IMR-90 (cell line): ENCODE measurements at regions not wholly inside any gene's neighbourhood (a gene's known extent, or its start where the extent isn't known, plus 50 kb on each side); places are given as distances from the start of the nearest gene placed in this dataset.

Experiments used
- ATAC-seq: fragments of 200-7000 bp; cut with Tn5 transposase; 2 replicates; pipeline ENCODE4 v1.9.1; 2020; ENCODE audit warnings: low read depth, mild to moderate bottlenecking, moderate library complexity
- BruUV-seq: library from RNA; stranded (reverse); fragments of 400-500 nt; replicated peaks from 2 replicates; lab custom pipeline; 2021; lab: Mats Ljungman, UMichigan
- CTCF ChIA-PET: fragments of 300-600 bp; formaldehyde crosslinking; extraction: SDS; loops from one replicate; lab custom pipeline; 2021; ENCODE audit warnings: antibody characterized with exemption; lab: Yijun Ruan, JAX
- POLR2A ChIA-PET: fragments of 300-600 bp; sonication (Branson Sonifier 250); formaldehyde crosslinking; loops from one replicate; lab custom pipeline; 2022; ENCODE audit warnings: antibody characterized with exemption; ENCODE audit not compliant: unreplicated experiment; lab: Charles Lee
- DNase-seq: peaks from one replicate; pipeline ENCODE4 v3.0.0; 2013
- H2AFZ ChIP-seq: replicated peaks from 2 replicates; pipeline ENCODE3; 2013; ENCODE audit warnings: low read length, mild to moderate bottlenecking; ENCODE audit not compliant: poor library complexity
- H2AK5ac ChIP-seq: 2 replicates; pipeline ENCODE4 v1.6.1; 2013; ENCODE audit warnings: low read depth, low read length, inconsistent platforms
- H2AK9ac ChIP-seq: replicated peaks from 2 replicates; pipeline ENCODE3; 2013; ENCODE audit warnings: mild to moderate bottlenecking, low read depth, low read length, moderate library complexity; ENCODE audit not compliant: poor library complexity
- H2BK120ac ChIP-seq: 2 replicates; pipeline ENCODE4 v1.6.1; 2013; ENCODE audit warnings: low read depth, low read length, inconsistent platforms
- H2BK15ac ChIP-seq: 3 replicates; pipeline ENCODE4 v1.6.1; 2013; ENCODE audit warnings: low read depth, low read length, inconsistent platforms
- H2BK20ac ChIP-seq: 2 replicates; pipeline ENCODE4 v1.6.1; 2013; ENCODE audit warnings: low read depth, mild to moderate bottlenecking, inconsistent platforms, low read length, moderate library complexity
- H2BK5ac ChIP-seq: 2 replicates; pipeline ENCODE4 v1.6.1; 2013; ENCODE audit warnings: mild to moderate bottlenecking, low read depth, low read length, inconsistent platforms; ENCODE audit not compliant: poor library complexity, severe bottlenecking
- H3K14ac ChIP-seq: replicated peaks from 2 replicates; pipeline ENCODE4 v1.6.1; 2013; ENCODE audit warnings: low read depth, low read length, inconsistent platforms
- H3K18ac ChIP-seq: 2 replicates; pipeline ENCODE4 v1.6.1; 2013; ENCODE audit warnings: low read depth, low read length, control low read depth
- H3K23ac ChIP-seq: 2 replicates; pipeline ENCODE4 v1.6.1; 2013; ENCODE audit warnings: low read depth, low read length, inconsistent platforms
- H3K27ac ChIP-seq: 2 replicates; pipeline ENCODE4 v1.5.1; 2013; ENCODE audit warnings: mild to moderate bottlenecking, control low read depth, low read length; ENCODE audit not compliant: insufficient read depth
- H3K27me3 ChIP-seq: 2 replicates; pipeline ENCODE4 v1.6.1; 2013; ENCODE audit warnings: low read length; ENCODE audit not compliant: control insufficient read depth, insufficient read depth
- H3K36me3 ChIP-seq: 2 replicates; pipeline ENCODE4 v1.6.1; 2013; ENCODE audit warnings: low read length, mixed read lengths; ENCODE audit not compliant: control insufficient read depth, insufficient read depth
- H3K4ac ChIP-seq: 2 replicates; pipeline ENCODE4 v1.6.1; 2013; ENCODE audit warnings: low read depth, low read length, inconsistent platforms
- H3K4me1 ChIP-seq: 2 replicates; pipeline ENCODE4 v1.6.1; 2013; ENCODE audit warnings: low read length, mixed read lengths; ENCODE audit not compliant: control insufficient read depth, insufficient read depth
- H3K4me2 ChIP-seq: 2 replicates; pipeline ENCODE4 v1.6.1; 2013; ENCODE audit warnings: low read depth, mild to moderate bottlenecking, control low read depth, low read length, moderate library complexity
- H3K4me3 ChIP-seq: 2 replicates; pipeline ENCODE4 v1.5.1; 2013; ENCODE audit warnings: low read depth, mild to moderate bottlenecking, control low read depth, low read length, moderate library complexity; ENCODE audit not compliant: insufficient read depth
- H3K56ac ChIP-seq: 2 replicates; pipeline ENCODE4 v1.6.1; 2013; ENCODE audit warnings: low read length, inconsistent platforms; ENCODE audit not compliant: insufficient read depth; ENCODE audit errors: extremely low read depth
- H3K79me1 ChIP-seq, 2 experiments: 2 replicates each; pipeline ENCODE4 v1.6.1; 2013; ENCODE audit warnings: low read length in 2 of 2, inconsistent platforms in 1 of 2, low read depth in 1 of 2
- H3K9ac ChIP-seq: 2 replicates; pipeline ENCODE4 v1.6.1; 2013; ENCODE audit warnings: low read depth, low read length, control low read depth
- H3K9me1 ChIP-seq: 2 replicates; pipeline ENCODE4 v1.6.1; 2013; ENCODE audit warnings: low read length, inconsistent platforms; ENCODE audit not compliant: insufficient read depth
- H3K9me3 ChIP-seq: 2 replicates; pipeline ENCODE4 v1.6.1; 2013; ENCODE audit warnings: low read length; ENCODE audit not compliant: control insufficient read depth, insufficient read depth
- H4K20me1 ChIP-seq: 2 replicates; pipeline ENCODE4 v1.6.1; 2013; ENCODE audit warnings: low read length, inconsistent platforms; ENCODE audit not compliant: insufficient read depth
- H4K5ac ChIP-seq: 2 replicates; pipeline ENCODE4 v1.6.1; 2013; ENCODE audit warnings: mild to moderate bottlenecking, low read depth, low read length, control low read depth
- H4K8ac ChIP-seq, 2 experiments: 2 replicates each; pipeline ENCODE4 v1.6.1; 2013; ENCODE audit warnings: low read depth in 2 of 2, low read length in 2 of 2, control low read depth in 1 of 2, inconsistent platforms in 1 of 2
- H4K91ac ChIP-seq: 2 replicates; pipeline ENCODE4 v1.6.1; 2013; ENCODE audit warnings: low read depth, low read length, inconsistent platforms; ENCODE audit not compliant: insufficient read depth
- BHLHE40 ChIP-seq: fragments of 150-350 bp; IDR thresholded peaks from 2 replicates; pipeline ENCODE4 v1.6.1; 2016; ENCODE audit warnings: mild to moderate bottlenecking, low read depth, low read length
- CEBPB ChIP-seq: IDR thresholded peaks from 2 replicates; pipeline ENCODE4 v1.6.1; 2012; ENCODE audit warnings: low read depth, low read length, improper control_type of control experiment
- CHD1 ChIP-seq: IDR thresholded peaks from 2 replicates; pipeline ENCODE4 v1.6.1; 2012; ENCODE audit warnings: low read depth, low read length, improper control_type of control experiment
- CTCF ChIP-seq: conservative IDR thresholded peaks from 2 replicates; pipeline ENCODE4 v1.5.1; 2012; ENCODE audit warnings: mild to moderate bottlenecking, low read depth, low read length, improper control_type of control experiment
- ELK1 ChIP-seq: fragments of 150-350 bp; IDR thresholded peaks from 2 replicates; pipeline ENCODE4 v1.6.1; 2016; ENCODE audit warnings: low read depth, mild to moderate bottlenecking, low read length, moderate library complexity, borderline replicate concordance
- MAZ ChIP-seq: IDR thresholded peaks from 2 replicates; pipeline ENCODE4 v1.6.1; 2012; ENCODE audit warnings: low read depth, mild to moderate bottlenecking, low read length, improper control_type of control experiment, moderate library complexity, borderline replicate concordance
- NFE2L2 ChIP-seq: fragments of 150-350 bp; IDR thresholded peaks from 2 replicates; pipeline ENCODE4 v1.6.1; 2016; ENCODE audit warnings: low read depth, mild to moderate bottlenecking, low read length
- POLR2A ChIP-seq: IDR thresholded peaks from 2 replicates; pipeline ENCODE4 v1.6.1; 2012; ENCODE audit warnings: mild to moderate bottlenecking, low read depth, low read length
- RCOR1 ChIP-seq: IDR thresholded peaks from 2 replicates; pipeline ENCODE4 v1.6.1; 2012; ENCODE audit warnings: mild to moderate bottlenecking, low read length, improper control_type of control experiment; ENCODE audit not compliant: insufficient replicate concordance
- WGBS, 2 experiments: methylation state at CpG; one replicate each; pipeline versions ENCODE4 v1.1.5 to v1.1.7; 2013; ENCODE audit warnings: missing lambda C conversion rate in 2 of 2; ENCODE audit not compliant: insufficient read length in 1 of 2; ENCODE audit errors: extremely low coverage in 2 of 2; 5-methylcytosine and 5-hydroxymethylcytosine counted together
- dilution Hi-C: fragments of 300-500 bp; cut with HindIII; formaldehyde crosslinking; loops from one replicate; pipeline ENCODE4 v1.14.3; 2018; ENCODE audit warnings: low sequenced_read_pairs; ENCODE audit not compliant: unreplicated experiment
- in situ Hi-C: fragments of 300-500 bp; cut with MboI; formaldehyde crosslinking; loops from 3 replicates; pipeline ENCODE4 v1.14.3; 2019; ENCODE audit warnings: low sequenced_read_pairs, inconsistent platforms, mixed read lengths
- intact Hi-C: fragments of 100-400 bp; cut with micrococcal nuclease; formaldehyde crosslinking; loops from 2 replicates; pipeline ENCODE4 v1.10.0; 2022

- dilution Hi-C loops = no loop called here
- POLR2A ChIA-PET = no interaction called here
- no peak overlapping the region for H3K56ac ChIP-seq
- no peak overlapping the region for H3K27ac ChIP-seq
- H2AK5ac ChIP-seq = no peak overlapping the region
- H2BK5ac ChIP-seq = no peak overlapping the region
- H4K91ac ChIP-seq = no peak overlapping the region
- H3K14ac ChIP-seq = no peak overlapping the region
- H3K18ac ChIP-seq = no peak overlapping the region
- no peaks in the 10 kb centered on the region for H4K20me1 ChIP-seq
- H3K9me3 ChIP-seq = no peaks in the 10 kb centered on the region
- no peak overlapping the region for H2BK20ac ChIP-seq
- intact Hi-C loops = no loop called here
- H3K23ac ChIP-seq = no peak overlapping the region
- TF ChIP-seq ELK1 (no peak), RCOR1 (no peak), CTCF (no peak), CHD1 (no peak), CEBPB (no peak), NFE2L2 (no peak), POLR2A (no peak), BHLHE40 (no peak), MAZ (no peak)
- no peaks in the 10 kb centered on the region for H3K27me3 ChIP-seq
- no peak overlapping the region for H2AK9ac ChIP-seq
- no peaks in the 10 kb centered on the region for H3K9me1 ChIP-seq
- no peak overlapping the region for H2BK15ac ChIP-seq
- ATAC-seq (no peak), DNase-seq (no peak)
- no peak overlapping the region for H2AFZ ChIP-seq
- H2BK120ac ChIP-seq = no peak overlapping the region
- no peaks in the 10 kb centered on the region for H3K4me1 ChIP-seq
- no peaks in the 10 kb centered on the region for H3K36me3 ChIP-seq
- H3K9ac ChIP-seq = no peak overlapping the region
- no peak overlapping the region for H3K4me2 ChIP-seq
- H4K5ac ChIP-seq = no peak overlapping the region
- H3K4ac ChIP-seq = no peak overlapping the region
- in situ Hi-C loops = no loop called here
- H4K8ac ChIP-seq = no peak overlapping the region
- CTCF ChIA-PET = interaction anchor here (0.6 kb wide), 1 partner anchor 106 kb away, joined by 3 read pairs; no protein-coding TSS in a partner anchor
- H3K79me1 ChIP-seq = no peaks in the 10 kb centered on the region
- no CpG with 5 or more reads among the region's 2 CpGs for WGBS, 2 experiments
- no TSS peak for BruUV-seq
- H3K4me3 ChIP-seq = no peak overlapping the region
Measured at GRCh38 chr4:104735174-104735573, 240.5 kb upstream of the CXXC4 start.
